GM12878 (cell line): ENCODE measurements at regions not wholly inside any gene's neighbourhood (a gene's known extent, or its start where the extent isn't known, plus 50 kb on each side); places are given as distances from the start of the nearest gene placed in this dataset.

Source experiments
- ATAC-seq: fragments of 200-7000 bp; cut with Tn5 transposase; 3 replicates; pipeline ENCODE4 v1.9.1; 2020; ENCODE audit warnings: mild to moderate bottlenecking, moderate library complexity
- BruUV-seq: library from RNA; stranded (reverse); fragments of 400-500 nt; replicated peaks from 2 replicates; lab custom pipeline; 2021; lab: Mats Ljungman, UMichigan
- CTCF ChIA-PET: fragments of 300-600 bp; sonication (Branson Sonifier 250); formaldehyde crosslinking; extraction: SDS; loops from one replicate; lab custom pipeline; 2021; ENCODE audit warnings: inconsistent platforms; lab: Yijun Ruan, JAX
- POLR2A ChIA-PET: fragments of 350-600 bp; formaldehyde crosslinking; extraction: SDS; loops from one replicate; lab custom pipeline; 2021; ENCODE audit warnings: inconsistent platforms; lab: Charles Lee
- RAD21 ChIA-PET: fragments of 300-600 bp; sonication (Branson Sonifier 250); formaldehyde crosslinking; loops from one replicate; lab custom pipeline; 2023; ENCODE audit warnings: antibody characterized with exemption; ENCODE audit not compliant: unreplicated experiment; lab: Charles Lee
- SMC1A ChIA-PET: fragments of 300-600 bp; sonication (Branson Sonifier 250); formaldehyde crosslinking; loops from one replicate; lab custom pipeline; 2023; ENCODE audit not compliant: unreplicated experiment, uncharacterized antibody; lab: Charles Lee
- DNase-seq: peaks from one replicate; pipeline ENCODE4 v3.0.0-alpha.2; 2011; ENCODE audit warnings: low read depth, low spot score
- FAIRE-seq: peaks from 3 replicates; lab custom pipeline; 2011; peaks lifted over from hg19 to GRCh38; lab: Jason Lieb, UNC
- H2AFZ ChIP-seq: 2 replicates; pipeline ENCODE4 v1.6.0; 2011; ENCODE audit warnings: low read depth, low read length, control low read depth; ENCODE audit not compliant: control insufficient read depth
- H3K27ac ChIP-seq: 2 replicates; pipeline ENCODE4 v1.5.1; 2011; ENCODE audit warnings: control low read depth; ENCODE audit not compliant: control insufficient read depth, insufficient read depth
- H3K27me3 ChIP-seq, 2 experiments: replicated peaks in 1 of 2; 2 replicates each; pipeline versions ENCODE4 v1.6.0 to v1.6.1; 2011; ENCODE audit warnings: low read length in 1 of 2; ENCODE audit not compliant: control insufficient read depth in 2 of 2, insufficient read depth in 2 of 2
- H3K36me3 ChIP-seq, 2 experiments: 2 replicates each; pipeline ENCODE4 v1.5.1; 2011; ENCODE audit warnings: low read length in 1 of 2; ENCODE audit not compliant: control insufficient read depth in 2 of 2, insufficient read depth in 2 of 2
- H3K4me1 ChIP-seq: 2 replicates; pipeline ENCODE4 v1.6.1; 2011; ENCODE audit warnings: mild to moderate bottlenecking, low read length, moderate library complexity, mixed read lengths; ENCODE audit not compliant: control insufficient read depth, insufficient read depth
- H3K4me2 ChIP-seq: 2 replicates; pipeline ENCODE4 v1.6.0; 2011; ENCODE audit warnings: control low read depth; ENCODE audit not compliant: control insufficient read depth, insufficient read depth
- H3K4me3 ChIP-seq: fragments of 200-600 bp; sonication (generic); 2 replicates; pipeline ENCODE4 v1.5.1; 2016
- H3K79me2 ChIP-seq: 2 replicates; pipeline ENCODE4 v1.6.0; 2011; ENCODE audit warnings: low read length; ENCODE audit not compliant: control insufficient read depth, insufficient read depth
- H3K9ac ChIP-seq: 2 replicates; pipeline ENCODE4 v1.8.0; 2011; ENCODE audit warnings: low read length, control low read depth, mixed read lengths; ENCODE audit not compliant: control insufficient read depth, insufficient read depth
- H3K9me3 ChIP-seq: replicated peaks from 3 replicates; pipeline ENCODE4 v1.5.1; 2011; ENCODE audit warnings: mild to moderate bottlenecking, low read length; ENCODE audit not compliant: control insufficient read depth, insufficient read depth
- H4K20me1 ChIP-seq: 2 replicates; pipeline ENCODE4 v1.6.0; 2011; ENCODE audit not compliant: control insufficient read depth, insufficient read depth
- BCL11A ChIP-seq: IDR thresholded peaks from 2 replicates; pipeline ENCODE4 v1.6.1; 2011; ENCODE audit warnings: low read depth, low read length
- NBN ChIP-seq: fragments of 450-650 bp; IDR thresholded peaks from 2 replicates; pipeline ENCODE4 v1.6.1; 2016
- NR2C2 ChIP-seq: IDR thresholded peaks from 2 replicates; pipeline ENCODE4 v1.6.1; 2011; ENCODE audit warnings: borderline replicate concordance, low read depth; ENCODE audit not compliant: control insufficient read depth, insufficient read length
- SUPT20H ChIP-seq: IDR thresholded peaks from 2 replicates; pipeline ENCODE4 v1.6.1; 2011; ENCODE audit warnings: low read depth, mild to moderate bottlenecking, low read length, moderate library complexity, borderline replicate concordance; ENCODE audit not compliant: control insufficient read depth
- YY1 ChIP-seq: IDR thresholded peaks from 2 replicates; pipeline ENCODE4 v1.6.1; 2011; ENCODE audit warnings: low read depth, mild to moderate bottlenecking, low read length
- WGBS: methylation state at CpG from one replicate; pipeline ENCODE4 v1.1.6; 2016; ENCODE audit warnings: low lambda C conversion rate; ENCODE audit not compliant: insufficient replicate concordance, insufficient coverage; ENCODE audit errors: missing lambda C conversion rate; 5-methylcytosine and 5-hydroxymethylcytosine counted together
- in situ Hi-C: fragments of 300-500 bp; cut with MboI; formaldehyde crosslinking; loops from 9 replicates; pipeline ENCODE4 v1.14.3; 2018; ENCODE audit warnings: mixed read lengths
- intact Hi-C: fragments of 100-400 bp; cut with micrococcal nuclease; formaldehyde crosslinking; loops from one replicate; pipeline ENCODE4 v1.14.2; 2022; ENCODE audit not compliant: unreplicated experiment

DNA sequence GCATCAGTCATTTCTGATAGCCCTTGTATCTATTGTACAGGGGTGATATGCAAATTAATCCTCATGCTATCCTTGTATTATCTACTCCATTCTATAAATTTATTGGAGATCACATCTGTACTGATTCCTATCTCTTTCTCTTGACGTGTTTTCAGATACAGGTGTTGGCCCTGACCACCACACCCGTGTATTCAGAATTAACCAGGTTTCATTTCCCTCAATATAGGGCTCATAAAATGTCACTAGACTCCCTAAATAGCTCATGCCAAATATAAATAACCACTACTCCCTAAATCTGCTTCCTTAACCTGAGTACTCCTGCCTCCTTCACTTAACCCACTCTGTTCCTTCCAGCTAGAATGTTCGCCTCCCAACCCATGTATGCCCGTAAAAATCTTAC lies 522.8 kb upstream of the KLF4 start:
- intact Hi-C loops (no loop called here), in situ Hi-C loops (no loop called here)
- WGBS: 47% methylated on average over 4 of the region's 4 CpGs
- RAD21 ChIA-PET: no interaction called here
- no peak overlapping the region for H2AFZ ChIP-seq
- no peak for ATAC-seq
- no peaks in the 10 kb centered on the region for H3K9me3 ChIP-seq
- no peak for FAIRE-seq
- H3K27ac ChIP-seq: no peak overlapping the region
- SMC1A ChIA-PET: interaction anchor here (1.8 kb wide), 1 partner anchor 11 kb away, joined by 8 read pairs; no protein-coding TSS in a partner anchor
- no peaks in the 10 kb centered on the region for H3K27me3 ChIP-seq
- no peaks in the 10 kb centered on the region for H3K79me2 ChIP-seq
- CTCF ChIA-PET: no interaction called here
- H3K9ac ChIP-seq: no peak overlapping the region
- BruUV-seq: no TSS peak
- H3K4me3 ChIP-seq: no peak overlapping the region
- no peak overlapping the region for H3K4me2 ChIP-seq
- no peaks in the 10 kb centered on the region for H3K36me3 ChIP-seq
- no peaks in the 10 kb centered on the region for H3K4me1 ChIP-seq
- POLR2A ChIA-PET: no interaction called here
- DNase-seq: no peak
- TF ChIP-seq BCL11A (no peak), YY1 (no peak), NR2C2 (no peak)
- H4K20me1 ChIP-seq: no peaks in the 10 kb centered on the region

DNA sequence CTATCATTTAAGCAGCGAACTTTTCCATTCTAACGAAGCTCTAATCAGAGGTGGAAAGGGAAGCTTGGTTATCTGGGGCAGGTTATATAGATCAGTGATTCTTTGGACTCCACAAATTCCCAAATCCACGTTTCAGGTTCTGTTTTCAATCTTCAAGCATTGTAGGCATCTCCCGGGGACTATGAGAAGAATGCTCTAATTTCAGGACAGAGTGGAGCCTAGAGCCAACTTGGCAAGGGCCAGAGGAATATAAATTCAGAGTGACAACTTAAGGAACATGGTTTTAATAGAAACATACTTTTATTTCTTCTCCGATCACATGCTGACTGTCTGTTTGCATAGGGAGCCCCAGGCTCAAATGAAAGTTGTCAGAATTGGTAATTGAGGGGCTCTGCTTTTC lies 514.0 kb upstream of the KLF4 start:
- POLR2A ChIA-PET: no interaction called here
- Histone ChIP-seq H3K9me3 (no peaks in the 10 kb centered on the region), H3K27ac (no peak overlapping the region), H3K4me1 (no peaks in the 10 kb centered on the region), H3K9ac (no peak overlapping the region), H3K36me3 (no peaks in the 10 kb centered on the region), H3K27me3 (no peaks in the 10 kb centered on the region), H3K4me2 (no peak overlapping the region), H3K79me2 (no peaks in the 10 kb centered on the region), H2AFZ (no peak overlapping the region), H3K4me3 (no peak overlapping the region), H4K20me1 (no peaks in the 10 kb centered on the region)
- TF ChIP-seq NBN (no peak), SUPT20H (no peak)
- no TSS peak for BruUV-seq
- DNase-seq (no peak), FAIRE-seq (no peak), ATAC-seq (no peak)
- intact Hi-C loops: no loop called here
- RAD21 ChIA-PET: no interaction called here
- WGBS: 32% methylated on average over 5 of the region's 5 CpGs
- in situ Hi-C loops: no loop called here
- CTCF ChIA-PET: no interaction called here
- SMC1A ChIA-PET: no interaction called here
